ENCODE measurements at regions not wholly inside any gene's neighbourhood (a gene's known extent, or its start where the extent isn't known, plus 50 kb on each side); places are given as distances from the start of the nearest gene placed in this dataset.

GRCh38 chr2:76311728-76312127, 601.0 kb upstream of the GCFC2 start:
- Histone ChIP-seq H3F3A (ENCODE audit: low read length, unreplicated experiment) (no peaks in the 10 kb centered on the region), H3K9me3 (ENCODE audit: low read length) (no peaks in the 10 kb centered on the region), H2AFZ (ENCODE audit: low read length) (no peak overlapping the region), H3K79me2 (ENCODE audit: low read length) (no peaks in the 10 kb centered on the region), H3K4me3 (ENCODE audit: low read length) (no peak overlapping the region), H3K9me2 (replicated peaks; ENCODE audit: low read length) (no peaks in the 10 kb centered on the region), H3K27ac (ENCODE audit: low read length) (no peak overlapping the region), H3K4me2 (ENCODE audit: low read length) (no peak overlapping the region), H3K9ac (ENCODE audit: low read length) (no peak overlapping the region), H3K27me3 (ENCODE audit: low read length) (no peaks in the 10 kb centered on the region), H3K36me3 (ENCODE audit: low read depth, low read length) (no peaks in the 10 kb centered on the region), H3K4me1 (ENCODE audit: insufficient read depth, low read length) (no peaks in the 10 kb centered on the region), H4K20me1 (ENCODE audit: low read length) (no peaks in the 10 kb centered on the region)
- DNase-seq = no peak
- TF ChIP-seq EZH2phosphoT487 (IDR thresholded peaks at IDR 0.05; ENCODE audit: borderline replicate concordance, low read length) (no peak), EZH2 (IDR thresholded peaks at IDR 0.05; ENCODE audit: low read length, unreplicated experiment) (no peak), CTCF (conservative IDR thresholded peaks at IDR 0.05; ENCODE audit: low read depth, low read length) (no peak)
- intact Hi-C loops (cut with micrococcal nuclease) = no loop called here
- no TSS peak for BruUV-seq (replicated peaks)
- ChIA-PET CTCF (no interaction called here), POLR2A (ENCODE audit: unreplicated experiment) (no interaction called here)
- no peak for ATAC-seq

GRCh38 chr2:76310894-76311633, 600.3 kb upstream of the GCFC2 start:
- POLR2A ChIA-PET (ENCODE audit: unreplicated experiment) = no interaction called here

More at GRCh38 chr2:76310894-76311633, 600.3 kb upstream of the GCFC2 start:
- no peaks in the 10 kb centered on the region for H3K79me2 ChIP-seq (ENCODE audit: low read length)
- no peak for DNase-seq
- H3K4me2 ChIP-seq (ENCODE audit: low read length) = no peak overlapping the region
- no peak overlapping the region for H3K27ac ChIP-seq (ENCODE audit: low read length)
- H3K9me2 ChIP-seq (replicated peaks; ENCODE audit: low read length) = no peaks in the 10 kb centered on the region
- H3K9me3 ChIP-seq (ENCODE audit: low read length) = no peaks in the 10 kb centered on the region
- no peak overlapping the region for H3K4me3 ChIP-seq (ENCODE audit: low read length)
- no peaks in the 10 kb centered on the region for H4K20me1 ChIP-seq (ENCODE audit: low read length)
- BruUV-seq (replicated peaks) = no TSS peak
- no peak for ATAC-seq
- intact Hi-C loops (cut with micrococcal nuclease) = no loop called here
- no peak overlapping the region for H2AFZ ChIP-seq (ENCODE audit: low read length)
- H3K9ac ChIP-seq (ENCODE audit: low read length) = no peak overlapping the region
- H3K4me1 ChIP-seq (ENCODE audit: insufficient read depth, low read length) = no peaks in the 10 kb centered on the region
- H3K36me3 ChIP-seq (ENCODE audit: low read depth, low read length) = no peaks in the 10 kb centered on the region
- H3F3A ChIP-seq (ENCODE audit: low read length, unreplicated experiment) = no peaks in the 10 kb centered on the region
- TF ChIP-seq CTCF (conservative IDR thresholded peaks at IDR 0.05; ENCODE audit: low read depth, low read length) = no peak
- no peak for TF ChIP-seq EZH2phosphoT487 (IDR thresholded peaks at IDR 0.05; ENCODE audit: borderline replicate concordance, low read length)
- no peak for TF ChIP-seq EZH2 (IDR thresholded peaks at IDR 0.05; ENCODE audit: low read length, unreplicated experiment)
- H3K27me3 ChIP-seq (ENCODE audit: low read length) = no peaks in the 10 kb centered on the region
- CTCF ChIA-PET = no interaction called here
